GM18520 (cell line): ENCODE measurements at regions not wholly inside any gene's neighbourhood (a gene's known extent, or its start where the extent isn't known, plus 50 kb on each side); places are given as distances from the start of the nearest gene placed in this dataset.

Experiments used
- ATAC-seq: cut with Tn5 transposase; IDR thresholded peaks from one replicate; pipeline ENCODE4 v1.9.1; 2021; ENCODE audit not compliant: unreplicated experiment

GRCh38 chr2:150732064-150732463 lies 244.6 kb upstream of the RND3 start:
- no peak for ATAC-seq

GRCh38 chr2:150729495-150729955 lies 242.1 kb upstream of the RND3 start:
- ATAC-seq = peak; percentile 68

GRCh38 chr2:150718280-150718679 lies 230.8 kb upstream of the RND3 start:
- ATAC-seq = no peak

- ATAC-seq = no peak
Measured at GRCh38 chr2:150716186-150716585, 228.7 kb upstream of the RND3 start.

- ATAC-seq = no peak
Measured at GRCh38 chr2:150715501-150715900, 228.0 kb upstream of the RND3 start.

- ATAC-seq = no peak
Measured at GRCh38 chr2:150710916-150711315, 223.4 kb upstream of the RND3 start.

- no peak for ATAC-seq
Measured at GRCh38 chr2:150710041-150710440, 222.6 kb upstream of the RND3 start.

- no peak for ATAC-seq
Measured at GRCh38 chr2:150706561-150706960, 219.1 kb upstream of the RND3 start.

- ATAC-seq = no peak
Measured at GRCh38 chr2:150705767-150706166, 218.3 kb upstream of the RND3 start.

- no peak for ATAC-seq
Measured at GRCh38 chr2:150705357-150705756, 217.9 kb upstream of the RND3 start.

- no peak for ATAC-seq
Measured at GRCh38 chr2:150702791-150703190, 215.3 kb upstream of the RND3 start.

GRCh38 chr2:150700666-150701580 lies 213.5 kb upstream of the RND3 start:
- ATAC-seq = no peak

- no peak for ATAC-seq
Measured at GRCh38 chr2:150699218-150699617, 211.8 kb upstream of the RND3 start.

- no peak for ATAC-seq
Measured at GRCh38 chr2:150698016-150698661, 210.7 kb upstream of the RND3 start.

GRCh38 chr2:150697596-150697995 lies 210.1 kb upstream of the RND3 start:
- no peak for ATAC-seq

- no peak for ATAC-seq
Measured at GRCh38 chr2:150695451-150696135, 208.1 kb upstream of the RND3 start.

GRCh38 chr2:150693556-150693955 lies 206.1 kb upstream of the RND3 start:
- no peak for ATAC-seq

GRCh38 chr2:150690870-150691269 lies 203.4 kb upstream of the RND3 start:
- ATAC-seq = no peak

GRCh38 chr2:150690261-150690660 lies 202.8 kb upstream of the RND3 start:
- no peak for ATAC-seq

- no peak for ATAC-seq
Measured at GRCh38 chr2:150689590-150689989, 202.1 kb upstream of the RND3 start.

- no peak for ATAC-seq
Measured at GRCh38 chr2:150688016-150688415, 200.5 kb upstream of the RND3 start.

GRCh38 chr2:150686391-150686790 lies 198.9 kb upstream of the RND3 start:
- no peak for ATAC-seq
